HL-60 (cell line): ENCODE measurements at regions not wholly inside any gene's neighbourhood (a gene's known extent, or its start where the extent isn't known, plus 50 kb on each side); places are given as distances from the start of the nearest gene placed in this dataset.
"Not testable (repeated sequence)": the region's sequence is repeated elsewhere in the genome, so short reads cannot be mapped to it uniquely, and the experiment has no call there.

Source experiments
- DNase-seq, 2 experiments: peaks; one replicate each; pipeline ENCODE4 v3.0.0-alpha.2; 2010 to 2020; ENCODE audit warnings: low read depth in 1 of 2, low spot score in 1 of 2
- H3K27ac ChIP-seq: fragments of 250-450 bp; sonication (Bioruptor Pico); replicated peaks from 2 replicates; pipeline ENCODE4 v1.5.1; 2020; ENCODE audit warnings: mild to moderate bottlenecking, moderate library complexity
- H3K27me3 ChIP-seq: fragments of 250-450 bp; sonication (Bioruptor Pico); 2 replicates; pipeline ENCODE4 v1.5.1; 2021; ENCODE audit warnings: mild to moderate bottlenecking, moderate library complexity; ENCODE audit not compliant: insufficient read depth, poor library complexity, severe bottlenecking
- H3K4me3 ChIP-seq: replicated peaks from 2 replicates; pipeline ENCODE4 v1.5.1; 2011; ENCODE audit warnings: mild to moderate bottlenecking, control low read depth, low read length; ENCODE audit not compliant: insufficient read depth
- GABPA ChIP-seq: IDR thresholded peaks from 2 replicates; pipeline ENCODE4 v1.6.1; 2012; ENCODE audit warnings: low read depth
- POLR2AphosphoS5 ChIP-seq: IDR thresholded peaks from 2 replicates; pipeline ENCODE4 v1.6.1; 2012; ENCODE audit warnings: low read depth
- SPI1 ChIP-seq: IDR thresholded peaks from 2 replicates; pipeline ENCODE4 v1.6.1; 2012; ENCODE audit warnings: low read depth, mild to moderate bottlenecking, borderline replicate concordance
- TF ChIP-seq, protein P1 (sequence below): IDR thresholded peaks from one replicate; pipeline ENCODE4 v1.5.1; 2011; ENCODE audit warnings: low read length, control low read depth, inconsistent platforms; ENCODE audit not compliant: insufficient read depth
- TF ChIP-seq, protein P2 (sequence below): IDR thresholded peaks from 2 replicates; pipeline ENCODE4 v1.6.1; 2012; ENCODE audit warnings: low read depth; ENCODE audit not compliant: insufficient replicate concordance

DNA sequence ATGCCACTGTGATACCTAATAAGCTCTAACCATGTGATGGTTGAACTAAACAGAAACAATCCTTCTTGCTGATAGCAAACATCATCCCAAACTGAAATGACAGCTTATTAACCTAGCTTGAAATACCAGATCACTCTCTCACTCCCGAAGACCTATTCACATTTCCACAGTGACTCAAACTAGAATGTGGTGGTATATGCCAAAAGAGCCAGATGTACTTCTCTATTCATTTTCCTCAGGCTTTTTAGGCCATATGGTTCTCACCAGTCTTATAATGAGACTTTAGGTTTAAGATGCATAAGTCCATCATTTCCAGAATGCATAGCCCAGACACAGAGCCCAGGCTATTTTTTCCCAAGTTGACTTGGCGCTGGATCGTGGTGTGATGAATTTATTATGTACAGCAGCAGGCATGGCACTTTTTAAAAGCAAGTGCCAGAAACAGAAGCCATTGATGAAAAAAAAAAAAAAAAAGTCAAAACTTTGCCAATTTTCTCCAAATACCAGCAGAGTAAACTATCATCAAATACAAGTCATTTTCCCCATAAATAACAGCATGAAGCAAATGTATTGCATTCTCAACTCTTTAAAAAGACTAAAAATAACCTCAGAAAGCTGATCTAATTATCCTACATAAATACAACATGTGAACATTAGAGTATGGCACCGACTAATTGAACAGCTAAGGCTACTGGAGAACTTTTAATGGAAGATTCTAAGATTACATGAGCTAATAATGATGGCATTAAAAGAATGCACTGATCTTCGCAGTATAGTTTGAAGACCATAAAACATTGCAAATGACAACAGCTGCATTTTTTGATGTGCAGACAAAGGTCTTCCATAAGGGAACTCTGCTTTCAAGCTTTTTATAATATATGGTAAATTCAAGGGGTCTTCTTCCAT lies 365.4 kb downstream of the LRRIQ3 start:
- Histone ChIP-seq H3K4me3 (no peak overlapping the region), H3K27ac (no peak overlapping the region), H3K27me3 (no peaks in the 10 kb centered on the region)
- no peak for TF ChIP-seq POLR2AphosphoS5
- TF ChIP-seq, protein P1, sequence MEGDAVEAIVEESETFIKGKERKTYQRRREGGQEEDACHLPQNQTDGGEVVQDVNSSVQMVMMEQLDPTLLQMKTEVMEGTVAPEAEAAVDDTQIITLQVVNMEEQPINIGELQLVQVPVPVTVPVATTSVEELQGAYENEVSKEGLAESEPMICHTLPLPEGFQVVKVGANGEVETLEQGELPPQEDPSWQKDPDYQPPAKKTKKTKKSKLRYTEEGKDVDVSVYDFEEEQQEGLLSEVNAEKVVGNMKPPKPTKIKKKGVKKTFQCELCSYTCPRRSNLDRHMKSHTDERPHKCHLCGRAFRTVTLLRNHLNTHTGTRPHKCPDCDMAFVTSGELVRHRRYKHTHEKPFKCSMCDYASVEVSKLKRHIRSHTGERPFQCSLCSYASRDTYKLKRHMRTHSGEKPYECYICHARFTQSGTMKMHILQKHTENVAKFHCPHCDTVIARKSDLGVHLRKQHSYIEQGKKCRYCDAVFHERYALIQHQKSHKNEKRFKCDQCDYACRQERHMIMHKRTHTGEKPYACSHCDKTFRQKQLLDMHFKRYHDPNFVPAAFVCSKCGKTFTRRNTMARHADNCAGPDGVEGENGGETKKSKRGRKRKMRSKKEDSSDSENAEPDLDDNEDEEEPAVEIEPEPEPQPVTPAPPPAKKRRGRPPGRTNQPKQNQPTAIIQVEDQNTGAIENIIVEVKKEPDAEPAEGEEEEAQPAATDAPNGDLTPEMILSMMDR: no peak
- DNase-seq: no peak

DNA sequence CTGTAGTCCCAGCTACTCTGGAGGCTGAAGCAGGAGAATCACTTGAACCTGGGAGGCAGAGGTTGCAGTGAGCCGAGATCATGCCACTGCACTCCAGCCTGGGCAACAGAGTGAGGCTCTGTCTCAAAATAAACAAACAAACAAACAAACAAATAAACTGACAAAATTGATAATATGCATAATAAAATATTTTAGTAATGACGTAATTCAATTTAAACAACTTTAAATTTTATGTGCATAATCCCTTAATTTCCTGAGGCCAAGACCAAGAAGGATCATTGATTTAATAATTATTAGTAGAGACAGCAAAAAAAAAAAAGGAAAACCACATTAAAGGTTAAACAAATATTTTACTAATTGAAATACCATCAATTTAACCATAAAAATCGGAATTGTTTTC lies 370.7 kb downstream of the LRRIQ3 start:
- H3K4me3 ChIP-seq, DNase-seq, H3K27ac ChIP-seq, H3K27me3 ChIP-seq: not testable (repeated sequence)

DNA sequence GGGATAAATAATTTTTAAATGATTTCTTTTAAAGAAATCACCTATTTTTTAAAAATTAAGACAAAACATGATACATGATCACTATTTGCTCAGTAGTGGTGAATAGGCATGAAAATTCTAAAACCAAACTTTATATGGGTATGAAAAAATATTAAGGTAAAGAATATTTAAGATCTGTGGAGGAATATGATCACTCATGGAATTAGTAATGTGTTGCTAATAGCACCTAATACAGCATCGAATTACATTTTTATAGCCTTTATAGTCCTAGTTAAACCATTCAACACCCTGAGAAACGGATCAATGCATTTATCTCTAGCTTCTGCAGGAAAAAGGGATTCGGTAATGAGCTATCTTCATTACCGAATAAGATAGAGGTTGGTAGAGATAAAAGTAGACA lies 373.9 kb downstream of the LRRIQ3 start:
- no peak for DNase-seq
- no peak for TF ChIP-seq POLR2AphosphoS5
- TF ChIP-seq, protein P1: no peak
- TF ChIP-seq SPI1: no peak
- TF ChIP-seq, protein P2, sequence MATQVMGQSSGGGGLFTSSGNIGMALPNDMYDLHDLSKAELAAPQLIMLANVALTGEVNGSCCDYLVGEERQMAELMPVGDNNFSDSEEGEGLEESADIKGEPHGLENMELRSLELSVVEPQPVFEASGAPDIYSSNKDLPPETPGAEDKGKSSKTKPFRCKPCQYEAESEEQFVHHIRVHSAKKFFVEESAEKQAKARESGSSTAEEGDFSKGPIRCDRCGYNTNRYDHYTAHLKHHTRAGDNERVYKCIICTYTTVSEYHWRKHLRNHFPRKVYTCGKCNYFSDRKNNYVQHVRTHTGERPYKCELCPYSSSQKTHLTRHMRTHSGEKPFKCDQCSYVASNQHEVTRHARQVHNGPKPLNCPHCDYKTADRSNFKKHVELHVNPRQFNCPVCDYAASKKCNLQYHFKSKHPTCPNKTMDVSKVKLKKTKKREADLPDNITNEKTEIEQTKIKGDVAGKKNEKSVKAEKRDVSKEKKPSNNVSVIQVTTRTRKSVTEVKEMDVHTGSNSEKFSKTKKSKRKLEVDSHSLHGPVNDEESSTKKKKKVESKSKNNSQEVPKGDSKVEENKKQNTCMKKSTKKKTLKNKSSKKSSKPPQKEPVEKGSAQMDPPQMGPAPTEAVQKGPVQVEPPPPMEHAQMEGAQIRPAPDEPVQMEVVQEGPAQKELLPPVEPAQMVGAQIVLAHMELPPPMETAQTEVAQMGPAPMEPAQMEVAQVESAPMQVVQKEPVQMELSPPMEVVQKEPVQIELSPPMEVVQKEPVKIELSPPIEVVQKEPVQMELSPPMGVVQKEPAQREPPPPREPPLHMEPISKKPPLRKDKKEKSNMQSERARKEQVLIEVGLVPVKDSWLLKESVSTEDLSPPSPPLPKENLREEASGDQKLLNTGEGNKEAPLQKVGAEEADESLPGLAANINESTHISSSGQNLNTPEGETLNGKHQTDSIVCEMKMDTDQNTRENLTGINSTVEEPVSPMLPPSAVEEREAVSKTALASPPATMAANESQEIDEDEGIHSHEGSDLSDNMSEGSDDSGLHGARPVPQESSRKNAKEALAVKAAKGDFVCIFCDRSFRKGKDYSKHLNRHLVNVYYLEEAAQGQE: no peak
- TF ChIP-seq GABPA: no peak
- no peak overlapping the region for H3K4me3 ChIP-seq
- H3K27ac ChIP-seq: no peak overlapping the region
- H3K27me3 ChIP-seq: no peaks in the 10 kb centered on the region

DNA sequence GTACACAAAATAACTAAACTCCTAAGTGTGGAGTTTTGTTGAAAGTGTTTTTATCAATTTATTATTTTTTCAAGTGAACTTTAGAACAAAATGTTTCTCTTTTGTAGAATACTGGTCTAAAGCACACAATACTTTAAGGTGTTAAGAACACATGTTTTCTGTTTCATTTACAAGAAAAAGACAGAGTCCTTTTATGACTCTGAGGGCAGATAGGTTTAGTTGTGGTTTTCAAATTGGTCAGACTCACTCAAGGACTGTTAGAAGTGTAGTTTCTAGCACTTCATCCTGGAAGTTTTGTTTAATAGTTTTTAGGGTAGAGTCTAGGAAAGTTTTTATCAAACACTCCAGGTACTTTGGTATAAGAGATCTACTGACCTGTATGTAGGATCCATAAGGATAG lies 376.5 kb downstream of the LRRIQ3 start:
- no peak overlapping the region for H3K4me3 ChIP-seq
- H3K27ac ChIP-seq: no peak overlapping the region
- no peaks in the 10 kb centered on the region for H3K27me3 ChIP-seq
- no peak for DNase-seq
- TF ChIP-seq, protein P1: no peak
- TF ChIP-seq SPI1: no peak

DNA sequence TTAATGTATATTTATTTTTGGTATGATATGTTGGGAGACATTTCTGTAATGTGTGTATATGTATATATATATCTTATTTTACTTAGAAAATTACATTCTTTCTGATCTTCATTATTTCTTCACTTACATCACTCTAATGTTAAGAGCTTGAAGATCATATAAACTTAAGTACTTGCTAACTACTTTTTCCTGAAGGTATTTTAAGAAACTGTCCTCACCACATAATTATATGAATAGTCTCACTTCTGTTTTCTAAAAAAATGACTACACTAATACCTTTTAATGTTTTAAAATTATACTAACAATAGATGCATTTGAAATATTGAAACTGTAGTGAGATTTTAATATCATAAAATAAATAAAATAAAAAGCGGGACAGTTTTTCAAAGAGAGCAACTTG lies 377.1 kb downstream of the LRRIQ3 start:
- Histone ChIP-seq H3K27me3 (no peaks in the 10 kb centered on the region), H3K4me3 (no peak overlapping the region), H3K27ac (no peak overlapping the region)
- TF ChIP-seq, protein P2: no peak
- TF ChIP-seq POLR2AphosphoS5 (no peak), SPI1 (no peak), GABPA (no peak)
- TF ChIP-seq, protein P1: no peak
- DNase-seq: no peak
